H7 (cell line): ENCODE measurements at regions not wholly inside any gene's neighbourhood (a gene's known extent, or its start where the extent isn't known, plus 50 kb on each side); places are given as distances from the start of the nearest gene placed in this dataset.

ENCODE experiments used
- DNase-seq: peaks from one replicate; pipeline ENCODE4 v3.0.0; 2012
- H3K27me3 ChIP-seq: 2 replicates; pipeline ENCODE4 v1.6.0; 2011; ENCODE audit warnings: mild to moderate bottlenecking, low read length; ENCODE audit not compliant: control insufficient read depth, insufficient read depth
- H3K36me3 ChIP-seq: replicated peaks from 2 replicates; pipeline ENCODE4 v1.5.1; 2011; ENCODE audit warnings: low read length; ENCODE audit not compliant: control insufficient read depth, insufficient read depth
- H3K4me3 ChIP-seq: 2 replicates; pipeline ENCODE4 v1.5.1; 2011; ENCODE audit warnings: low read depth, mild to moderate bottlenecking, control low read depth, low read length, moderate library complexity; ENCODE audit not compliant: insufficient read depth

- no peak overlapping the region for H3K4me3 ChIP-seq
- H3K36me3 ChIP-seq: no peaks in the 10 kb centered on the region
- no peak for DNase-seq
- no peaks in the 10 kb centered on the region for H3K27me3 ChIP-seq
Measured at GRCh38 chr2:119064567-119064966, 94.0 kb downstream of the C1QL2 start.

DNA sequence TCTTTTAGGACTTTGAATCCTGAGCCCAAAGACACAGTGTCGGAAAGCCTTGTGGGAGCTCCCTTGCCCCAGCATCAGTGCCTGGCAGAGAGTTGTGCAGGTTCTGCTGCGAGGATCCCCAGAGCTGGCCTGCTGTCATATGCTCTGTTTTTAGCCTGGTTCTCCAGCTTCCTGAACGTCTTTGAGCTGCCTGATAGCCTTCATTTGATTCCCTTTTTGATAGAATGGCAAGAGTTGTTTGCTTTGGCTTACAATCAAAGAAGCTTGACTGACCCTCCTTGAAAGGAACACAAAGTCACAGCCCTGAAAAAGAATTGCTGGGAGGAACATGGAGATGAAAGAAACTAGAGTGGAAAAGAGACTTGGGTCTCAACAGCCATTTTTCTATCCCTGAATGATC, 95.4 kb downstream of the C1QL2 start:
- Histone ChIP-seq H3K4me3 (no peak overlapping the region), H3K27me3 (no peaks in the 10 kb centered on the region), H3K36me3 (no peaks in the 10 kb centered on the region)
- DNase-seq: no peak

- no peak for DNase-seq
- no peaks in the 10 kb centered on the region for H3K36me3 ChIP-seq
- no peak overlapping the region for H3K4me3 ChIP-seq
- no peaks in the 10 kb centered on the region for H3K27me3 ChIP-seq
Measured at GRCh38 chr2:119062652-119063051, 95.9 kb downstream of the C1QL2 start.

DNA sequence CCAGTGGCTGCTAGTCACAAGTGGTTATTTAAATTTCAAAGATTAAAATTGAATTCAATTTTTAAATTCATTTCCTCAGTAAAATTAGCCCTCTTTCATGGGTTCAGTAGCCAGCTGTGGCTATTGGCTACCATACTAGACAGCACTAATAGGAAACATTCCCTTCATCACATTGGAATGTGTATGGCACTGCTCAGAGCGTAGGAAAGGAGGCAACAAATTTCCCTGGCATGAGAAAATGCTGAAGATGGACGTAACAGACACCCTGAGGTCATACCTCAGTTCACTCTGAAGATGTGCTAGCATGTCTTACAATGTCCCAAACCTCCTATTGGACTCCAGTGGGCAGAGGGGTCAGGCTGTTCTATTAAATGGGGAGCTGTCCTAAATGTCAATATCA, 96.4 kb downstream of the C1QL2 start:
- Histone ChIP-seq H3K27me3 (no peaks in the 10 kb centered on the region), H3K36me3 (no peaks in the 10 kb centered on the region), H3K4me3 (no peak overlapping the region)
- no peak for DNase-seq

DNA sequence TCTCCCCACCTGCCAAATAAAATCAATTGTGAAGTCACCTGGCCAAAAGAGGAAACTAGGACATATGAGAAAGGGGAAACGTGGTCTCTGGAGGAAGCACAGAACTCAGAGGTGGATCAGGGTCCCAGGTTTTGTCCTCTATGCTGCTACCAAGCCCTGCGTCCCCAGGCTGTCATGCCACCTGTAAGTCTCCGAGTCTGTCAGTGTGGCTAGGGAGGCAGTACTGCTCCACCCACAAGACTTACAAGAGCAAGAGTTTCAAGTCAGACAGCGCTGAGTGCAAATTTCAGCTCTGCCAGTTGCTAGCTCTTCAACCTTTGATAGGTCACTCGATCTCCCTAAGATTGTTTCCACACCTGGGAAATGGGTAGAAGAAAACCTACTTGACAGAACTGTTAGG, 98.6 kb downstream of the C1QL2 start:
- no peaks in the 10 kb centered on the region for H3K36me3 ChIP-seq
- H3K4me3 ChIP-seq: no peak overlapping the region
- H3K27me3 ChIP-seq: no peaks in the 10 kb centered on the region
- no peak for DNase-seq

DNA sequence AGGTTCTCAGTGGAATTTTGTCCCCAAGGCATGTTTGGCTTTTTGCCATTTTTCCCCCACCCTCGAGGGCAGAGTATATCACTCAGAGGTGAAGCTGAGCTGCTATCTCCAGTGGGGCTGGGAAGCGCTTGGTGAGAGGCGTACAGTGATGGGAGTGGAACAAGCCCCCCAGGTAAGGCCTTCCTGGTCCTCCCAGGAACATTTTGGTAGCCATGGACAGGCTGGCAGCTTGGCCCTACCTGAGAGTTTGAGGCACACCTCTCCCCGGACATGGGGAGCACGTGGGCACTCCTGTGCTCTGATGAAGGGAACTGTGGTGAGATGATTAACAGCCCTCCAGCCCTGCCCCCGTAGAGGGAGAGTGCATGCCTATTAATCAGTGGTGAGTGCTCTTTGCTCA, 99.3 kb downstream of the C1QL2 start:
- Histone ChIP-seq H3K27me3 (no peaks in the 10 kb centered on the region), H3K36me3 (no peaks in the 10 kb centered on the region), H3K4me3 (no peak overlapping the region)
- no peak for DNase-seq

DNA sequence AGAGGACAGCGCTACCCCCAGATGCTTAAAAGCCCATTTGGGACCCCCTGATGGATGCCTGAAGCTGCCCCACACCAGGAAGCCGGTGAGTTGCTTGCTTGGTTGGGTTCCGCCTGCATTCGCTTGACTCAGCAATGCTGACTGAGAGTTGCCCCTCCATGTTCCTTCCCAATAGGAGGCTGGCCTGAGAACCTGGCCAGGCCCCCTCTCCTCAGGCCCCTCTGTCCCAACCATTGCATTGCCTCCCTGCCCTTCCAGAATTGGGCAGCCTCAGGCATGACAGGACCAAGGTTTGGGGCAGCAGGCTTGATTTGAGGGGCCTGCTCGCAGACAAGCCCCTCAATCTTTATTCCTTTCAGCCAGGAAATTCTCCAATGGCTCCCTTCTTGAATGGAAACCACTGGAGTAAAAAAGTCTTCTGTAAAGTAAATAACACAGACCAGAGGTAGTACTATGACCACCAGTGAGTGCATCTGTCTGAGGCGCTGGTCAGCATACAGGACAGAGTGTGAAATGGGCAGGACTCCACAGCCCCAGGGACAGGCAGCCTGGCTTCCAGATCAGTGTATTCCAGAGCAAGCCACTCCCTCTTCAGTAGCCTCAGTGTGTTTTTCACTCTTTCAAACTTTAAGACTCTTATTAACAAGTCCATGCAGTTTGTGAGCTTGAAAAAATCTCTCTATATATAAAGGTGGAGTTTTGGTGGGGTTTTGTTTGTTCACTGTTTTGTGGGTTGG, 104.7 kb downstream of the C1QL2 start:
- no peak for DNase-seq
- no peaks in the 10 kb centered on the region for H3K27me3 ChIP-seq
- no peaks in the 10 kb centered on the region for H3K36me3 ChIP-seq
- H3K4me3 ChIP-seq: no peak overlapping the region

DNA sequence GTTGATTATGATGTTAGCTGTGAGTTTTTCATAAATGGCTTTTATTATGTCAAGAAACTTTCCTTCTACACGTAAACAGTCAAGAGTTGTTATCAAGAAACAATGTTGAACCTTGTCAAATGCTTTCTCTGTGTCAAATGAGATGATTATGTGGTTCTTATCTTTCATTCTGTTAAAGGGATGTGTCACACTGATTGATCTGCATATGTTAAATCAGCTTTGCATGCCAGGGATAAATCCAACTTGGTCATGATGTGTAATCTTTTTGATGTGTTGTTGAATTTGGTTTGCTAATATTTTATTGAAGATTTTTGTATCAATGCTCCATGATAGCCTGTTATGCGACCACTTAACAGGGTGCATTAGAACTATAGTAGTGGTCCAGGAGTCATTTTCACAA, 107.3 kb downstream of the C1QL2 start:
- Histone ChIP-seq H3K4me3 (no peak overlapping the region), H3K36me3 (no peaks in the 10 kb centered on the region), H3K27me3 (no peaks in the 10 kb centered on the region)
- no peak for DNase-seq

- H3K4me3 ChIP-seq: no peak overlapping the region
- no peaks in the 10 kb centered on the region for H3K36me3 ChIP-seq
- no peaks in the 10 kb centered on the region for H3K27me3 ChIP-seq
- no peak for DNase-seq
Measured at GRCh38 chr2:119049968-119050704, 108.1 kb downstream of the MARCO start.
